Ishikawa (cell line): ENCODE measurements at regions not wholly inside any gene's neighbourhood (a gene's known extent, or its start where the extent isn't known, plus 50 kb on each side); places are given as distances from the start of the nearest gene placed in this dataset.

Source experiments
- CEBPB ChIP-seq: IDR thresholded peaks from 2 replicates; pipeline ENCODE4 v1.6.1; 2012
- CREB1 ChIP-seq: IDR thresholded peaks from 2 replicates; pipeline ENCODE4 v1.6.1; 2012; ENCODE audit warnings: low read depth
- EGR1 ChIP-seq: IDR thresholded peaks from 2 replicates; pipeline ENCODE4 v1.6.1; 2012
- EP300 ChIP-seq: IDR thresholded peaks from 2 replicates; pipeline ENCODE4 v1.6.1; 2012; ENCODE audit warnings: borderline replicate concordance
- FOXM1 ChIP-seq: IDR thresholded peaks from 2 replicates; pipeline ENCODE4 v1.6.1; 2012; ENCODE audit warnings: low read depth, borderline replicate concordance
- MAX ChIP-seq: IDR thresholded peaks from 2 replicates; pipeline ENCODE4 v1.6.1; 2012
- NFIC ChIP-seq: IDR thresholded peaks from 2 replicates; pipeline ENCODE4 v1.6.1; 2012
- RAD21 ChIP-seq: IDR thresholded peaks from 2 replicates; pipeline ENCODE4 v1.6.1; 2012; ENCODE audit warnings: low read depth
- REST ChIP-seq: IDR thresholded peaks from 2 replicates; pipeline ENCODE4 v1.6.1; 2012; ENCODE audit warnings: low read depth, mild to moderate bottlenecking
- TAF1 ChIP-seq: IDR thresholded peaks from 2 replicates; pipeline ENCODE4 v1.6.1; 2012; ENCODE audit warnings: low read depth, mild to moderate bottlenecking
- TCF12 ChIP-seq: IDR thresholded peaks from 2 replicates; pipeline ENCODE4 v1.6.1; 2012; ENCODE audit warnings: low read depth
- TEAD4 ChIP-seq: IDR thresholded peaks from 2 replicates; pipeline ENCODE4 v1.6.1; 2012
- USF1 ChIP-seq: IDR thresholded peaks from 2 replicates; pipeline ENCODE4 v1.6.1; 2012
- YY1 ChIP-seq: IDR thresholded peaks from 2 replicates; pipeline ENCODE4 v1.6.1; 2012; ENCODE audit warnings: low read depth
- ZBTB7A ChIP-seq: IDR thresholded peaks from 2 replicates; pipeline ENCODE4 v1.6.1; 2012; ENCODE audit warnings: low read depth

GRCh38 chr9:126156898-126157297 lies 169.7 kb upstream of the MVB12B start:
- no peak for TF ChIP-seq ZBTB7A
- no peak for TF ChIP-seq FOXM1
- no peak for TF ChIP-seq EP300
- TF ChIP-seq EGR1 = no peak

- TF ChIP-seq FOXM1 = no peak
- TF ChIP-seq REST = no peak
- TF ChIP-seq TEAD4 = no peak
- TF ChIP-seq EGR1 = no peak
- no peak for TF ChIP-seq MAX
- TF ChIP-seq EP300 = no peak
- TF ChIP-seq YY1 = no peak
- TF ChIP-seq ZBTB7A = no peak
- no peak for TF ChIP-seq RAD21
- TF ChIP-seq TAF1 = no peak
Measured at GRCh38 chr9:126157423-126157822, 169.2 kb upstream of the MVB12B start.

GRCh38 chr9:126157826-126158587 lies 168.6 kb upstream of the MVB12B start:
- TF ChIP-seq YY1 (no peak), FOXM1 (no peak), NFIC (no peak), EGR1 (no peak), ZBTB7A (no peak), RAD21 (no peak), TEAD4 (no peak), USF1 (no peak), CREB1 (no peak)

GRCh38 chr9:126158588-126159429 lies 167.8 kb upstream of the MVB12B start:
- no peak for TF ChIP-seq EGR1
- TF ChIP-seq CREB1 = no peak
- TF ChIP-seq EP300 = no peak
- no peak for TF ChIP-seq ZBTB7A
- no peak for TF ChIP-seq USF1
- no peak for TF ChIP-seq TCF12
- no peak for TF ChIP-seq TAF1
- TF ChIP-seq RAD21 = no peak
- no peak for TF ChIP-seq REST
- TF ChIP-seq FOXM1 = no peak
- no peak for TF ChIP-seq TEAD4
- TF ChIP-seq NFIC = no peak
- TF ChIP-seq CEBPB = no peak
- no peak for TF ChIP-seq MAX
- TF ChIP-seq YY1 = no peak

GRCh38 chr9:126159430-126160060 lies 167.1 kb upstream of the MVB12B start:
- no peak for TF ChIP-seq EP300
